ENCODE measurements at regions not wholly inside any gene's neighbourhood (a gene's known extent, or its start where the extent isn't known, plus 50 kb on each side); places are given as distances from the start of the nearest gene placed in this dataset.

- Histone ChIP-seq H3K4me2 (ENCODE audit: insufficient read depth in 1 of 2, low read depth in 2 of 2, low read length in 2 of 2) (no peak overlapping the region), H3K23ac (ENCODE audit: insufficient read length) (no peak overlapping the region), H2BK5ac (ENCODE audit: low read depth, low read length) (no peak overlapping the region), H3K27ac (ENCODE audit: low read depth, low read length) (no peak overlapping the region), H3K4ac (replicated peaks; ENCODE audit: insufficient read length, low read depth, low read length) (no peak overlapping the region), H4K8ac (ENCODE audit: extremely low read depth, insufficient read depth, low read length) (no peak overlapping the region), H3K27me3 (replicated peaks in 1 of 4; ENCODE audit: control insufficient read depth in 3 of 4, extremely low read depth in 1 of 4, insufficient read depth in 3 of 4, low read length in 3 of 4) (no peaks in the 10 kb centered on the region), H3K14ac (ENCODE audit: insufficient read length) (no peak overlapping the region), H3K23me2 (ENCODE audit: low read depth, low read length) (no peaks in the 10 kb centered on the region), H3K36me3 (ENCODE audit: control insufficient read depth in 2 of 4, insufficient read depth in 4 of 4, low read length in 3 of 4) (no peaks in the 10 kb centered on the region), H2AFZ (ENCODE audit: low read length) (no peak overlapping the region), H2BK20ac (ENCODE audit: low read length) (no peak overlapping the region), H2BK15ac (ENCODE audit: low read length) (no peak overlapping the region), H3K9me3 (ENCODE audit: insufficient read depth in 2 of 2, low read depth in 1 of 2, low read length in 1 of 2) (no peaks in the 10 kb centered on the region), H3K4me3 (ENCODE audit: extremely low read depth in 1 of 4, insufficient read depth in 2 of 4, low read depth in 3 of 4, low read length in 4 of 4) (no peak overlapping the region), H4K5ac (ENCODE audit: insufficient read length, low read depth, low read length) (no peak overlapping the region), H3K56ac (replicated peaks; ENCODE audit: insufficient read length, low read depth, low read length) (no peak overlapping the region), H3K79me1 (ENCODE audit: low read depth, low read length) (no peaks in the 10 kb centered on the region), H3K79me2 (ENCODE audit: control insufficient read depth in 1 of 2, insufficient read depth in 2 of 2, low read length in 2 of 2) (no peaks in the 10 kb centered on the region), H3K4me1 (replicated peaks in 1 of 4; ENCODE audit: control insufficient read depth in 3 of 4, insufficient read depth in 4 of 4, low read length in 3 of 4) (peaks cover 0 to 6% (median 2%) of the 10 kb centered on the region in 4 experiments; a peak in 2 of 7 replicates), H4K20me1 (replicated peaks in 1 of 2; ENCODE audit: control insufficient read depth in 1 of 2, insufficient read depth in 2 of 2, low read length in 2 of 2) (no peaks in the 10 kb centered on the region), H3K18ac (ENCODE audit: extremely low read depth, low read length) (no peak overlapping the region), H2BK12ac (ENCODE audit: low read depth, low read length) (no peak overlapping the region), H3K9ac (replicated peaks in 1 of 4; ENCODE audit: extremely low read depth in 1 of 4, low read depth in 3 of 4, low read length in 3 of 4) (no peak overlapping the region), H2AK5ac (ENCODE audit: low read depth, low read length) (no peak overlapping the region), H4K91ac (replicated peaks; ENCODE audit: insufficient read length, low read length) (no peak overlapping the region), H2BK120ac (replicated peaks; ENCODE audit: low read depth, low read length) (no peak overlapping the region)
- DNase-seq (ENCODE audit: low read depth in 1 of 2, low spot score in 2 of 2) (no peak), FAIRE-seq (no peak)
- TF ChIP-seq CHD2 (IDR thresholded peaks at IDR 0.05; ENCODE audit: low read length) = no peak
- no peak for TF ChIP-seq POU5F1 (IDR thresholded peaks at IDR 0.05; ENCODE audit: low read depth, low read length)
- no peak for TF ChIP-seq BACH1 (IDR thresholded peaks at IDR 0.05; ENCODE audit: low read length)
- no peak for TF ChIP-seq TAF7 (optimal IDR thresholded peaks at IDR 0.05; ENCODE audit: borderline replicate concordance, low read depth, low read length)
- no peak for TF ChIP-seq TBP (IDR thresholded peaks at IDR 0.05; ENCODE audit: low read depth, low read length)
- POLR2A ChIA-PET (ENCODE audit: partially characterized antibody) = no interaction called here
- CTCF ChIA-PET (ENCODE audit: partially characterized antibody) = interaction anchor here (0.6 to 4.5 kb wide), 4 partner anchors 9 to 104 kb away, joined by 3 to 34 read pairs (median 4); no protein-coding TSS in a partner anchor
- WGBS, 2 experiments (ENCODE audit: extremely low coverage in 1 of 2, insufficient coverage in 1 of 2, insufficient read length in 1 of 2, insufficient replicate concordance in 2 of 2, low coverage in 1 of 2, low lambda C conversion rate in 2 of 2, missing lambda C conversion rate in 1 of 2) = 87% methylated on average over 2 of the region's 2 CpGs; no CpG with 5 or more reads in 1 of the 2 experiments
These were observed 154.9 kb upstream of the ITGB1 start for GRCh38 chr10:33112831-33113455.

All from H1 (cell line).